MM.1S (cell line): ENCODE measurements at regions not wholly inside any gene's neighbourhood (a gene's known extent, or its start where the extent isn't known, plus 50 kb on each side); places are given as distances from the start of the nearest gene placed in this dataset.

Experiments used
- DNase-seq: peaks from one replicate; pipeline ENCODE4 v3.0.0-alpha.2; 2015
- H2AFZ ChIP-seq: fragments of 300-600 bp; sonication (generic); 2 replicates; pipeline ENCODE4 v1.6.0; 2016; ENCODE audit warnings: antibody characterized with exemption, low read length
- H3F3A ChIP-seq: fragments of 300-600 bp; sonication (generic); 2 replicates; pipeline ENCODE4 v1.6.1; 2016; ENCODE audit warnings: mild to moderate bottlenecking, antibody characterized with exemption, low read length, moderate library complexity, mixed read lengths; ENCODE audit not compliant: insufficient read depth
- H3K27ac ChIP-seq: fragments of 300-600 bp; sonication (generic); 2 replicates; pipeline ENCODE4 v1.5.1; 2016; ENCODE audit warnings: mild to moderate bottlenecking, low read length
- H3K27me3 ChIP-seq: fragments of 300-600 bp; sonication (generic); replicated peaks from 2 replicates; pipeline ENCODE4 v1.6.0; 2016; ENCODE audit warnings: low read length; ENCODE audit not compliant: insufficient read depth
- H3K36me3 ChIP-seq: fragments of 300-600 bp; sonication (generic); replicated peaks from 2 replicates; pipeline ENCODE4 v1.6.1; 2016; ENCODE audit warnings: mild to moderate bottlenecking, low read length, mixed read lengths; ENCODE audit not compliant: insufficient read depth
- H3K4me1 ChIP-seq: fragments of 300-600 bp; sonication (generic); 2 replicates; pipeline ENCODE4 v1.6.1; 2016; ENCODE audit warnings: low read length, mixed read lengths
- H3K4me2 ChIP-seq: fragments of 300-600 bp; sonication (generic); 2 replicates; pipeline ENCODE4 v1.6.0; 2016; ENCODE audit warnings: low read depth, low read length
- H3K4me3 ChIP-seq: fragments of 300-600 bp; sonication (generic); 2 replicates; pipeline ENCODE4 v1.5.1; 2016; ENCODE audit warnings: low read length, mixed read lengths
- H3K79me2 ChIP-seq: fragments of 300-600 bp; sonication (generic); 2 replicates; pipeline ENCODE4 v1.6.1; 2016; ENCODE audit warnings: mixed run types, low read length, mixed read lengths
- H3K9ac ChIP-seq: fragments of 300-600 bp; sonication (generic); 2 replicates; pipeline ENCODE4 v1.6.1; 2016; ENCODE audit warnings: low read length, mixed read lengths
- H3K9me2 ChIP-seq: fragments of 300-600 bp; sonication (generic); replicated peaks from 2 replicates; pipeline ENCODE4 v1.6.1; 2016; ENCODE audit warnings: mild to moderate bottlenecking, low read length, mixed read lengths; ENCODE audit not compliant: insufficient read depth
- H3K9me3 ChIP-seq: fragments of 300-600 bp; sonication (generic); replicated peaks from 2 replicates; pipeline ENCODE4 v1.6.1; 2016; ENCODE audit warnings: mild to moderate bottlenecking, low read length, mixed read lengths; ENCODE audit not compliant: insufficient read depth
- H4K20me1 ChIP-seq: fragments of 300-600 bp; sonication (generic); 2 replicates; pipeline ENCODE4 v1.6.1; 2016; ENCODE audit warnings: mild to moderate bottlenecking, low read length, moderate library complexity, mixed read lengths; ENCODE audit not compliant: insufficient read depth
- CTCF ChIP-seq: fragments of 300-600 bp; sonication (generic); IDR thresholded peaks from 2 replicates; pipeline ENCODE4 v1.5.1; 2016; ENCODE audit warnings: antibody characterized with exemption, low read length, mixed read lengths
- EZH2 ChIP-seq: fragments of 300-600 bp; sonication (generic); optimal IDR thresholded peaks from 2 replicates; pipeline ENCODE3; 2017; ENCODE audit warnings: low read depth, mild to moderate bottlenecking, antibody characterized with exemption, low read length, mixed read lengths
- EZH2phosphoT487 ChIP-seq: fragments of 300-600 bp; sonication (generic); IDR thresholded peaks from 2 replicates; pipeline ENCODE4 v1.6.1; 2018; ENCODE audit warnings: antibody characterized with exemption, low read length

- H3K79me2 ChIP-seq: no peaks in the 10 kb centered on the region
- no peaks in the 10 kb centered on the region for H3F3A ChIP-seq
- no peak overlapping the region for H2AFZ ChIP-seq
- DNase-seq: no peak
- no peak overlapping the region for H3K4me2 ChIP-seq
- H3K9ac ChIP-seq: no peak overlapping the region
- no peaks in the 10 kb centered on the region for H3K9me2 ChIP-seq
- H3K36me3 ChIP-seq: no peaks in the 10 kb centered on the region
- H3K27ac ChIP-seq: no peak overlapping the region
- H3K4me3 ChIP-seq: no peak overlapping the region
- no peaks in the 10 kb centered on the region for H3K4me1 ChIP-seq
- H3K27me3 ChIP-seq: no peaks in the 10 kb centered on the region
- TF ChIP-seq CTCF: peak; percentile 30
- TF ChIP-seq EZH2: no peak
- H4K20me1 ChIP-seq: no peaks in the 10 kb centered on the region
- H3K9me3 ChIP-seq: no peaks in the 10 kb centered on the region
Observed at GRCh38 chr12:131452444-131452860, 258.4 kb upstream of the SFSWAP start.

GRCh38 chr12:131454418-131455217 lies 256.3 kb upstream of the SFSWAP start:
- Histone ChIP-seq H3K27ac (no peak overlapping the region), H3K4me1 (no peaks in the 10 kb centered on the region), H3K36me3 (no peaks in the 10 kb centered on the region), H3K27me3 (peaks cover 2% of the 10 kb centered on the region), H2AFZ (no peak overlapping the region), H3K9ac (no peak overlapping the region), H3K9me3 (no peaks in the 10 kb centered on the region), H4K20me1 (no peaks in the 10 kb centered on the region), H3K4me2 (no peak overlapping the region), H3K9me2 (no peaks in the 10 kb centered on the region), H3F3A (no peaks in the 10 kb centered on the region), H3K79me2 (no peaks in the 10 kb centered on the region), H3K4me3 (no peak overlapping the region)
- DNase-seq: peak; percentile 6
- TF ChIP-seq CTCF (peak; percentile 19), EZH2 (no peak)

GRCh38 chr12:131455218-131455506 lies 255.7 kb upstream of the SFSWAP start:
- H3K4me1 ChIP-seq: no peaks in the 10 kb centered on the region
- no peaks in the 10 kb centered on the region for H3K36me3 ChIP-seq
- H3K4me2 ChIP-seq: no peak overlapping the region
- peaks cover 2% of the 10 kb centered on the region for H3K27me3 ChIP-seq
- no peaks in the 10 kb centered on the region for H3K9me3 ChIP-seq
- H3K9me2 ChIP-seq: no peaks in the 10 kb centered on the region
- H2AFZ ChIP-seq: no peak overlapping the region
- DNase-seq: no peak
- no peaks in the 10 kb centered on the region for H3K79me2 ChIP-seq
- no peak overlapping the region for H3K27ac ChIP-seq
- no peak for TF ChIP-seq EZH2phosphoT487
- no peak for TF ChIP-seq CTCF
- TF ChIP-seq EZH2: no peak
- H3F3A ChIP-seq: no peaks in the 10 kb centered on the region
- H4K20me1 ChIP-seq: no peaks in the 10 kb centered on the region
- no peak overlapping the region for H3K9ac ChIP-seq
- no peak overlapping the region for H3K4me3 ChIP-seq
